ENCODE measurements at regions not wholly inside any gene's neighbourhood (a gene's known extent, or its start where the extent isn't known, plus 50 kb on each side); places are given as distances from the start of the nearest gene placed in this dataset.
"Not testable (repeated sequence)": the region's sequence is repeated elsewhere in the genome, so short reads cannot be mapped to it uniquely, and the experiment has no call there.

DNA sequence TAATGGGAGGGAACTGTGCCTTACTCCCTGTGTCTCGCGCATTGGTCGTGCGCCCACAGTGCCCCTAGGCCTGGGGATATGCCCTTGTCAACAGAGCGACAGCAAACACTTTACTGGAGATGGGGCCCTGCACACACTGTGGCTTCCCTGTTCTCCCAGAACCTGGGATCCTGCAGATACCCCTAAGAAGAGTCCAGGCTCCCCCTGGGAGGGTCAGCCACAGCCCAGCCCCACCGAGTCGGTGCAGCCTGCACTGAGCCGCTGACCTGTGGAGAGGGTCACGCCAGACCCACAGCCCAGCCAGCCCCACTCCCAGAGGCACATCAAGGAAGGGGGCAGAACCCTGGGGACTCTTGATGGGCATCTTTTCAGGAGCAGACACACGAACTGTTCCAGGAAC lies 480.3 kb downstream of the TMEM121 start:
- not testable (repeated sequence) for DNase-seq (ENCODE audit: low spot score)

DNA sequence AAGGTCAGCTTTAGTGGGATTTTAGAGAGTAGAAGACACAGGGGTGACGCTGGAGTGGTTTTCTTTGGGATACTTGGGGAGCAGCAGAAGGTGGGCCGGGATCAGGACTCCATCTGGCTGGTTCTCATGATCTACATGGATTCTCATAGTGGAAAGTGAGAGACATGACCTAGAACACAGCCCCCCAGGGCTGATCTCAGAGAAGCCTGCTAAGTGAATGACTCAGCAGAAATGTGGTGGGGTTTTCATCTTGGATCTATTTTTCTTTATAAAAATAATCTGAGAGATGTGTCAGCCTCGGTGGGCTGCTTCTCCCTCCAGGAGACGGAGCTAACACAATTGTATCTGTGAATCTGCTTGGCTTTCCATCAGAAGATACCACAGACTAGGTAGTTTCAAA lies 484.4 kb downstream of the TMEM121 start:
- DNase-seq (ENCODE audit: low spot score): no peak

DNA sequence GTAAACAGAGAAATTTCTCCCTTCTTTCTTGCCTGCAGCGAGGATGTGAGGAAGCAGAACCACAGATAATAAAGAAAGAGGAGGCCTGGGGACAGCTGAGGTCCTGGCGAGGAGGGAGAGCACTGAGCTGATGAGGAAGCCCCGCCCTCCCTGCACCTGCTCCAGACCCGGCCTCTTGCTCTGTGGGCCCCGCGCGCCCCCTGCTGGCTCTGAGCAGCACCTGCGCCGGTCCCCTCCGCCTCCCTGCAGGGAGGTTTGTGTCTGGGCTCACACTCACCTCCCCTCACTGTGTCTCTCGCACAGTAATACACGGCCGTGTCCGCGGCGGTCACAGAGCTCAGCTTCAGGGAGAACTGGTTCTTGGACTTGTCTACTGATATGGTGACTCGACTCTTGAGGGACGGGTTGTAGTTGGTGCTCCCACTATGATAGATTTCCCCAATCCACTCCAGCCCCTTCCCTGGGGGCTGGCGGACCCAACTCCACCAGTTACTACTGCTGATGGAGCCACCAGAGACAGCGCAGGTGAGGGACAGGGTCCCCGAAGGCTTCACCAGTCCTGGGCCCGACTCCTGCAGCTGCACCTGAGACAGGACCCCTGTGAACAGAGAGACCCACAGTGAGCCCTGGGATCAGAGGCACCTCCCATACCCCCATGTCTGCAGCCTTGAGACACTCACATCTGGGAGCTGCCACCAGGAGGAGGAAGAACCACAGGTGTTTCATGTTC lies 485.4 kb downstream of the TMEM121 start:
- DNase-seq (ENCODE audit: low spot score): peak; percentile 1

DNA sequence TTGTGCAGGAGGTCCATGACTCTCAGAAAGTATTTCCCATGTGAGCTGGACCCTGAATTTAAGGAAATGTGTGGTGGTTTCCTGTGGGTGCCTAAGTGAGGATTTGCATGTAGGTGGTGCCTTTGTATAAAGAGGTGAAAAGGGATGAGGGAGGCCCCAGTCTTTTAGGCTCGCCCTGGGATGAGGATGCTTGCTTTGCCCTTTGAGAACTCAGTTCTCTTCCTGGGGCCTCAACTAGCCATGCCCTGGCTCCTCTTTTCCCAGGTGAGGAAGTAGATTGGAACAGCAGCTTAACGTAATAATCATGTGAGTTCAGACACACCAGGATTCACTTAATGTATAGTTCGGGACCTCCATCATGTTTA lies 486.0 kb downstream of the TMEM121 start:
- peak; percentile 70 for DNase-seq (ENCODE audit: low spot score)

DNA sequence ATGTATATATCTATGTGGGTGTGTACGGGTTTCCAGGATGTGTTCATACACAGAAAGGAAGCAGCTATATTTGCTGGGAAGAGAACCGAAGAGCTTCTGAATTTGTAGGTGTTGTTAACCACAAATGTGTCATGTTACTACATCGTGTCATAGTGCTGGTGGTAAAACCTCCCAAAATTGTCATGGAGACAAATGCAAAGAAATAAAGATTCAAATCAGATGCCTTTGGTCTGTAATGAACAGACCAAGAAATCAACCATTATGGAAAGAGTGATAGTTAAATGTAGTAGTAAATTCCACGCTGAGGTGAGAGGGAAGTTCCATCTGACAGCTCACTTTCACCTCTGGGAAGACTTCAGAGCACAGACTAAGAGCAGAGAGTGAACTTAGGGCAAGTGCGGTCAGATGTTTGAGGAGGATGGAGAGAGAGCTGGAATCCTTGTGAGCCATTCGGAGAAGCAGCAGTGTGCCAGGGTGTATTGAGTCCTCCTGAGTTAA lies 487.5 kb downstream of the TMEM121 start:
- DNase-seq (ENCODE audit: low spot score): peak; percentile 10

DNA sequence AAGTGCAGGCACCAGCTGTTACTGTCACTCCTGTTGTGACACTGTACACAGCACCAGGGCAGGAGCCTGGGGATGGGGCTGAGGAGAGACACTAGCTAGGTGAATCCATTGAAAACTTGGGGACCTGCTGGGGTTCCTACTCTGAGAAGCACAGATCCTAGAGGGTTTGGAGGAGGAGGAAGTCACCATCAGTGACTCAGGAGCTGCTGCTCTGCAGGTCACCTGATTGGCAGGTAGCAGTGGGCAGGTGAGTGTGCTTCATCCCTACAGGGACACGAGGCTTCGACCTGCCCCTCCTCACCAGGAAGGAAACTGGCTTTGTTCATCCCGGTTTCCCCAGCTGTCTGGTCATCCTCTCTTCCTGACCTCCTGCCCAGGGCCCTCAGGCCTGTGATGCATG lies 491.6 kb downstream of the TMEM121 start:
- DNase-seq (ENCODE audit: low spot score): peak; percentile 0

DNA sequence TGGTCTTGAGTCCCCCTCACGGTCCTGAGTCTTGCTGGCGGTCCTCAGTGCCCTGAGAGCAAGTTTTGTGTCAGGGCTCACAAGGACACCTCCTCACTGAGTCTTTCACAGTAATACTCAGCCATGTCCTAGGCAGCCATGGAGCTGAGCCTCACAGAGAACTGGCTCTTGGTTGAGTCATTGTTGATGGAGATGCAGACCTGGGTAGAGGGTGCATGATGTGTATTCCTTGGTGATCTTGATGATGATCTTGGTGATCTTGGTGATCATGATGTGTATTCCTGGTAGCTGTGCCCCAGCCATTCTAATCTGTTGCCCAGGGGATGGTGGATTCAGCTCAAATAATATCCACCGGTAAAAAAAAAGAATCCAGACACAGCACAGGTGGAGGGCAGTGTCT lies 495.4 kb downstream of the TMEM121 start:
- peak; percentile 0 for DNase-seq (ENCODE audit: low spot score)

DNA sequence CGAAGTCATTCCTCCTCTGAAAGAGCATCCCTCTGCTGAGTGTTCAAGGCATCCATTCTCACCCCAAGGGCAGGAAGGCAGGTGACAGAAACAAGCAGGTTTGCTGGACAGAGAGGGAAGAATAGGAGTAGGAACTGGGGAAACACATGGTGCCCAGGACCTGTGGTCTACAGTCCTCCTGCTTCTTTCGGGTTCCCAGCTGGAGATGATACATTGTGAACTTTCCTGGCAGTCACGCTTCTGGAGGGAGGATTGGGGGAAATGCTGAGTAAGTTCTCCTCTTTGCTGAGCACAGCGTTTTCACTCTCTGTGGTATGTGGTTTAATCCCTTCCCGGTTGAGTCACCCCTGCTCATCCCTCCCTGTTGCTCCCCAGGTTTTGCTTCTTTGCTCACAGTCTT lies 496.3 kb downstream of the TMEM121 start:
- DNase-seq (ENCODE audit: low spot score): not testable (repeated sequence)

DNA sequence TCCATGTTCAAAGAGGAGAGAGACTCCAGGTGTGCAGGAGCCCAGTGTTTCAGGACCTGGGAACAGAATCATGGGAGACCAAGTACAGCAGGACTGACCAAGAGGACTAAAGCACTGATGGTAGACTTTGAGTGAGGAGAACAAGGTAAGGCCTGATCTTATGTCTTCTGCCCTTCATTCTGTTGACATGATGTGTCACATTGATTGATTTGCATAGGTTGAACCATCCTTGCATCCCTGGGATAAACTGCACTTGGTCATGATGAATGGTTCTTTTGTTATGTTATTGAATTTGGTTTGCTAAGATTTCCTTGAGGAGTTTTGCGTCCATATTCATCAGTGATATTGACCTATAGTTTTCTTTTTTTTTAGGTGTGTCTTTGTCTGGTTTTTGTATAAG lies 497.0 kb downstream of the TMEM121 start:
- peak; percentile 2 for DNase-seq (ENCODE audit: low spot score)

DNA sequence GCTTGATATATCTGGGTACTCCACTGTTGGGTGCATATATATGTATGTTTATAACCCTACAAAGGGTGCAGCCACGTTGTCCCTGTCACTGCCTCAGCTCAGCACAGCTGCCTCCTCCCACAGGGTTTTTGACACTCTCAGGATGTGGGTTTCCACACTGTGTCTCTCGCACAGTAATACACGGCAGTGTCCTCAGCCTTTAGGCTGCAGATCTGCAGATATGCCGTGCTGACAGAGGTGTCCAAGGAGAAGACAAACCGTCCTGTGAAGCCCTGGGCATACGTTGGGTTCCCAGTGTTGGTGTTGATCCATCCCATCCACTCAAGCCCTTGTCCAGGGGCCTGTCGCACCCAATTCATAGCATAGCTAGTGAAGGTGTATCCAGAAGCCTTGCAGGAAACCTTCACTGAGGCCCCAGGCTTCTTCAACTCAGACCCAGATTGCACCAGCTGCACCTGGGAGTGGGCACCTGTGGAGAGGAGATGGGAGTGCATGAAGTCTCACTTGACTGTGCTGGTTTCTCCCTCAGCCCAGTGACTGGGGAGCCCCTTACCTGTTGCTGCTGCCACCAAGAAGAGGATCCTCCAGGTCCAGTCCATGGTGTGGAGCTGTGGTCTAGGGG lies 498.7 kb downstream of the TMEM121 start:
- peak; percentile 16 for DNase-seq (ENCODE audit: low spot score)

DNA sequence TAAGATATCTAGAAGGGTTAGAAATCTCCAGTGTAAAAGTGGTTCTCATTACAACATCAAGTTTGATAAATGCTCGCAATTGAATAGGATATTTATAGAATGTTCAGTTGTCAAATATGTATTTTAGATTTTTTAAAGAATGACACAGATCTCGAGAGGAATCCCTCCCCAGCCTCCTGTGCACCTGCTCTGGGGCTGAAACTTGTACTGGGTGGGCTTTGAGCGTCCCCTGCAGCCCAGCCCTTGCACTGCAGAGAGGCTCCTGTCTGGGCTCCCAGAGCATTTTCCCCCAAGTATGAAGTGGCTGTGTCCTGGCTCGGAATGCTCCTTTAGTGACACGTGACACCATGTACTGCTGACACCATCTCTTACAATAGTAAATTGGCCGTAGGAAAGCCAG lies 499.6 kb downstream of the TMEM121 start:
- DNase-seq (ENCODE audit: low spot score): peak; percentile 55

DNA sequence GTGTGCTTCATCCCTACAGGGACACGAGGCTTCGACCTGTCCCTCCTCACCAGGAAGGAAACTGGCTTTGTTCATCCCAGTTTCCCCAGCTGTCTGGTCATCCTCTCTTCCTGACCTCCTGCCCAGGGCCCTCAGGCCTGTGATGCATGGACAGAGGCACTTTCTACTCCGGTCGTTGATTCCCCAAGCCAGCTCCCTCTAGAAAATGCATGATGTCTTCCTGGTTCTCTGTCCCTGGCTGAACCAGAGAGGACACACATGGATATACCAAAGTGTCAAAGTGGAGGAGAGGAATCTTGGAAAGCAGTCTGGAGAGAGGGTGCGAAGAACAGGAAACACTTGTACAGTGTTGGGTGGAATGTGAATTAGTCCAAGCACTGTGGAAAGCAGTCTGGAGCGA lies 501.4 kb downstream of the TMEM121 start:
- not testable (repeated sequence) for DNase-seq (ENCODE audit: low spot score)

DNA sequence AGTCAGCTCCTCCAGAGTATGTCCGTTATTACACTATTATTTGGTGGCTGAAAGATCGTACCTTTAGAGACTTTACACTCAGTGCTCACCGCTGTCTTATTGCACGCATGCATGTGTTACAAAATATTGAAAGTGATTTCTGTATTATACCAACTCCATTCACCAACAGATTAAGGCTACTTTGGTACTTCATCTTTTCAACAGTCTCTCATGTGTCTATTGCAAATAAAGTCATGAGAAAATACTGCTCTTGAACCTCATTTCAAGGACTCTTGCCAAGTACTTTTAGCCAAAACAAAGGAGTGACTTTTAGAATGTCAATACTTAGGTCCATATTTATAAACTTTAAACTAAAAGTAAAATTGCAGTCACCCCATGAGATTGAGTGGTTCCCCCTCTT lies 503.6 kb downstream of the TMEM121 start:
- no peak for DNase-seq (ENCODE audit: low spot score)

DNA sequence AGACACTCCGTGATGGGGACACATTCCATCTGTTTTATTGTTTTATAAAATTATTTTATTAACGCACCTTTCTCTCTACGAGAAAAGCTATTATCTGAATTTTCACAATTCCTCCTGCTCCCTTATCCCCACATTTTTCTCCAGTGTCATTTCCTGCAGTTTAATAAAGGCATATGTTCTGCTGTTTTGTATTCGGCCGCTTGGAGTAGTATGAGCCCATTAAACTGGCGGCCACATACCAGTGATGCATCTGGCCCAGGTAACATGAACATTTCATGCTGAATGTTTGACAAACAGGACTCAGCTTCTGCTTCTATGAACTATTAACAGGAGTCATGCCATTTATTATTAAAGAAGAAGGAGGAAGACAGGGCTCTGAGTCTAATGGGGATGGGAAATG lies 511.0 kb downstream of the TMEM121 start:
- DNase-seq (ENCODE audit: low spot score): no peak

DNA sequence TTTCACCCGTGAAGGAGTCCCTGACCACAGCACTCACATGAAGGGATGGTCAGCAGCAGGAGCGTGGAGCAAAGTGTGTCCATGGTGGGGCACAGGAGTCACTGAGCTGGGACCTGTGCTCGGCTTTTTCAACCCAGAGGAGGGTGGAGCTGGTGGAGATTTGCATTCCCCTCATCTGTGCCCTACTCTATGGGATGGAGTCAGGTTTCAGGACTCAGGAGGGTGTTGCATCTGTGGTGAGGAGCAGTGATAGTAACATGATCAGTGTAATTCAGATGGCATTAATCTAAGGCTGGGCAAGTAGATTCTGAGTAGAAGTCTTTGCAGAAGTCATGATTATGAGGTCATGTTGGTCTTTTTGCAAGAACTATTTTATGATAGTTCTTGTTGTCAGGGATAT lies 511.9 kb downstream of the TMEM121 start:
- DNase-seq (ENCODE audit: low spot score): no peak

DNA sequence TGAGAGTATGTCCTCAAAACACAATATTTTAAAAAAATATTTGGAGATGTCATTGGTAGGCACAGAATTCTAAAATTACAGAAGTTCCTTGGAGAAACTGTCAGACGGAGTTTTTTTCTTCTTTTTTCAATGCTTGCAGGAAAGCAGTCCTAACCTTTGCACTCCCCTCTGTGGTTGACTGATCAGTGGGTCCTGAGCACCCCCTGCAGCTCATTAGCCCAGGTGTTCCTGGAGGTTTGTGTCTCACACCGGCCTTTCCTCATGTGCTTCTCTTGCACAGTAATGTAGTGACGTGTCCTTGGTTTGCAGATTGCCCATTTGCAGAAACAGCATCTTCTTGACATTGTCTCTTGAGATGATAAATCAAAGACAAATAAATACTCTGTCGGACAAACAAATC lies 513.0 kb downstream of the TMEM121 start:
- peak; percentile 88 for DNase-seq (ENCODE audit: low spot score)

DNA sequence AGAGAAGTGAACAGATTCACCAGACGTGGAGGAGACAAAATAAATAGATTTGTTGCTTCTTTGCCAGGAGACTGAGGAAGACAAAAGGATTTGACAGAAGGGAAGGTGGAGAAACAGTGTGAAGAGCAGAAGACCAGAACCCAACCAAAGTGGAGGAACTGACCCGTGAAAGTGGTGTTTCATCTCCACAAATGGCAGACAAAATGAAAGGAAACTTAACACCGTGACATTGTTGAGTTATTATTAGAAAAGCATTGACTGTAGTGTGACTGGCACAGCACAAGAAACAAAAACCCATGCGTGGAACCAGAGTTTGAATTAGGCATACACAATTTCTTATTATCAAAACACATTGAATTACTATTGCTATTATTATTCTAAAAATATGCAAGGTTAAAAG lies 518.1 kb downstream of the TMEM121 start:
- DNase-seq (ENCODE audit: low spot score): peak; percentile 21

DNA sequence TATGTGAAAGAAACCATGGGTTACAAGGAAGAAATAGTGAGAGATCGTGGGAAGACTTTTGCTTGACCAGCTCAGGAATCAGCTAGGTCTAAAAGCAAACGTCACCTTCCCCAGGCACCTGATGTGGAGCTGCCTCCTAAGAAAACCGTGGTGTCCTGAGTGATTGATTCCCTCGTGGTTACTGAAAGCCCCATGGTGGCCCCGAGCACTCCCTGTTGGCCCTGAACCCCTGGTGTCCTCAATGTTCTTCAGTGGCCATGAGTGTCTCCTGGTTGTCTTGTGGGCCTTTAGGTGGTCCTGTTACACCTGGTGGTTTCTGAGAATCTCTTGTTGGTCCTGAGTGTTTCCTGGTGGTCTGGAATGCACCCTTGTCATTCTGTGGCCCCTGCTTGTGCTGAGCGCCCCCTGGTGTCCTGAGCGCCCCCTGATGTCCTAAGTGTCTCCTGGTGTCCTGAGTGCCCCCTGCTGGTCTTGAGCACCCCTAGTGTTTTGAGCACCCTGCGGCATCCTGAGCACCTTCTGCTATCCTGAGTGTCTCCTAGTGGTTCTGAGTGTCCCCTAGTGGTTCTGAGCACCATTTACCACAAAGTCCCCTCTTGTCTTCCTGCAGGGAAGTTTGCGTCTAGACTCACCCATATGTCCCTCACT lies 518.7 kb downstream of the TMEM121 start:
- peak; percentile 94 for DNase-seq (ENCODE audit: low spot score)

DNA sequence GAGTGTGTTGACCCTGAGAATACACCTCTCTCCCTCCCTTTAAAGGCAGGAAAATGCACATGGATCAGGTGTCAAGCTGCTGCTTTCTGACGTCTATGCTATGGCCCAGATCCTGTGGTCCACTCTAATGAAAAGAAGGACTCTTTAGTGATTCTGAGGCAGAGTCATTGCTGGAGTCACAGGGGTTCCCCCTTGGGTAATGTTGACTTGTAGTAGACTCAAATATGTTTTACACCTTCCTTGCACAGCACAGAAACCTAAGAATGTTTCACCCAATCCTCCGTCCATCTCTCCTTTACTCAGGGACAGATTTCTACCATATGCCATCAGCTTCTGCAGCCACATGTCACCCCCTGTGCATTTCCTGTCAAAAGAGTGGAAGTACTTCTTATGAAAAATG lies 525.4 kb downstream of the TMEM121 start:
- no peak for DNase-seq (ENCODE audit: low spot score)

DNA sequence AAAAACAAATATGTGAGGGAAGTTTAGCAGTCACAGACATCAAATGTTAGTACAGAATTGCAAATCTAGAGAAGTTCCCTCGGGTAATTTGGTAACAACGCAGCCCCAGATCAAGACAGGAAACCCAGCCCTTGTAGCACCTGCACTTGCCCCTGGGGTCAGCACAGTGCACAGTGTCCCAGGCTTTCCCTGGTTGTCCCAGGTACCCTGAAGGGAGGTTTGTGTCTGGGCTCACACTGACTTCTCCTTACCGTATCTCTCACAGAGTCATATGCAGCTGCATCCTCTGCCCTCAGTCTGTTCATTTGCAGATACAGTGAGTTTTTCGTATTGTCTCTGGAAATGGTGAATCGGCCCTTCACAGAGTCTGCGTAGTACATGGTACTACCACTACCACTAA lies 528.9 kb downstream of the TMEM121 start:
- DNase-seq (ENCODE audit: low spot score): no peak

DNA sequence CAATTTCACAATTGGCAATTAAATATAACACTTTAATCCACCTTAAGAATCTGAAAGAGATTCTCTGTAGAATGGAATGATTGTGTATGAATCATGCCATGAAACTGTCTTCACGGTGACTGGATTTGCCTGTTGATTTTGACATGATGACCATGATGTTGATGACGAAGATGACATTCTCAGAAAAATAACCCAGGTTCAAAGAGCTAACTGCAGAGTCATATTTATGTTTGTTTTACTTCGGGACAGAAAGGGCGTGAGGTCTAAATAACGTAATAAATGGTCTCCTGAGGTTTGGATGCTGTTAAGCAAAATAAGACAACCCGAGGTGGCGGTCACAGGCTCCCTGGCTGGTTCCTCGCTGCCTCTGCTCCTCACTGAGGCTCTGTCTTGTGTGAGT lies 532.0 kb downstream of the TMEM121 start:
- no peak for DNase-seq (ENCODE audit: low spot score)

DNA sequence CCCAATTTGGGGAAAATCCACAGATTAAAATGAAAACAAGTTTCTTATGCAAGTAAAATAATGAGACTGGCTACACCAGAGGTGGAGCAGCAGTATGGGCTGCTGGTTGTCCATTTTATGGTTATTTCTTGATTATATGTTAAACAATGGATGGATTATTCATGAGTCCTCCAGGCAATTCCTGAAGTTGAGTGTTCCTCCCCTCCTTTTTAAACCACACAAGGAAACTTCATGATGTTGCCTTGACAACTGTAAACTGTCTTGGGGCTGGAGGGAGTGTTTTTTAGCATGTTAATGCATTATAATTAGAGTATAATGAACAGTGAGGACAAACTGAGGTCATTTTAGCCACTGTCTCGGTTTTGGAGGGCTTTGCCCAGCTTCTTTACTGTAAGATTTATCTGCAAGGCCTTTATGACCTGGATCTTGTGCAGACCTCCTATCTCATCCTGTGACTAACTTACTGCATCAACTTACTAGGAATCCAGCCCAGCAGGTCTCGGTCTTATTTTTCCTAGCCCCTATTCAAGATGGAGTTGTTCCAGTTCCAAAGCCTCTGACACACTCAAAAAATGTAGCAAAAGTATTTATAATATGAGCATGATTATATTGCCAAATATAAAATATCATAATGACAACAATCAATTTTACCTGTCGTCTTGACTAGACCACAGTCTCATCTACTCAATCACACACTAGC lies 534.0 kb downstream of the TMEM121 start:
- no peak for DNase-seq (ENCODE audit: low spot score)
